PC-9 (cell line): ENCODE measurements at regions not wholly inside any gene's neighbourhood (a gene's known extent, or its start where the extent isn't known, plus 50 kb on each side); places are given as distances from the start of the nearest gene placed in this dataset.
"Not testable (repeated sequence)": the region's sequence is repeated elsewhere in the genome, so short reads cannot be mapped to it uniquely, and the experiment has no call there.

Experiments
- BruUV-seq: library from RNA; stranded (reverse); fragments of 400-500 nt; replicated peaks from 2 replicates; lab custom pipeline; 2021; lab: Mats Ljungman, UMichigan
- CTCF ChIA-PET: fragments of 300-600 bp; sonication (Branson Sonifier 250); formaldehyde crosslinking; loops from one replicate; lab custom pipeline; 2022; ENCODE audit warnings: antibody characterized with exemption; lab: Charles Lee
- POLR2A ChIA-PET: fragments of 300-600 bp; sonication (Branson Sonifier 250); formaldehyde crosslinking; loops from one replicate; lab custom pipeline; 2022; ENCODE audit warnings: antibody characterized with exemption; ENCODE audit not compliant: unreplicated experiment; lab: Charles Lee
- DNase-seq, 2 experiments: peaks; one replicate each; pipeline versions ENCODE4 v3.0.0 to v3.0.0-alpha.2; 2015 to 2022; ENCODE audit warnings: mixed read lengths in 1 of 2
- H2AFZ ChIP-seq: fragments of 200-600 bp; sonication (generic); 2 replicates; pipeline ENCODE4 v1.8.1; 2017; ENCODE audit warnings: antibody characterized with exemption
- H3F3A ChIP-seq: fragments of 200-600 bp; sonication (generic); 2 replicates; pipeline ENCODE4 v1.8.1; 2017; ENCODE audit warnings: antibody characterized with exemption, mild to moderate bottlenecking, low read depth; ENCODE audit not compliant: insufficient read depth
- H3K27ac ChIP-seq: fragments of 200-600 bp; sonication (generic); 2 replicates; pipeline ENCODE4 v1.6.1; 2016; ENCODE audit warnings: mixed run types
- H3K27me3 ChIP-seq: fragments of 200-600 bp; sonication (generic); 2 replicates; pipeline ENCODE4 v1.6.1; 2016; ENCODE audit warnings: low read depth, mixed run types; ENCODE audit not compliant: insufficient read depth
- H3K36me3 ChIP-seq: fragments of 200-600 bp; sonication (generic); 2 replicates; pipeline ENCODE4 v1.6.1; 2016; ENCODE audit warnings: low read depth, mixed run types
- H3K4me1 ChIP-seq: fragments of 200-600 bp; sonication (generic); replicated peaks from 2 replicates; pipeline ENCODE4 v1.6.1; 2016; ENCODE audit warnings: mixed run types; ENCODE audit not compliant: insufficient read depth
- H3K4me2 ChIP-seq: fragments of 200-600 bp; sonication (generic); 2 replicates; pipeline ENCODE4 v1.6.1; 2017; ENCODE audit warnings: mixed run types
- H3K4me3 ChIP-seq: fragments of 200-600 bp; sonication (generic); 2 replicates; pipeline ENCODE4 v1.6.1; 2016; ENCODE audit warnings: mixed run types
- H3K79me2 ChIP-seq: fragments of 200-600 bp; sonication (generic); 2 replicates; pipeline ENCODE4 v1.6.1; 2017; ENCODE audit warnings: low read depth, mixed run types
- H3K9me2 ChIP-seq: fragments of 200-600 bp; sonication (generic); 2 replicates; pipeline ENCODE4 v1.8.1; 2017; ENCODE audit warnings: mild to moderate bottlenecking; ENCODE audit not compliant: insufficient read depth
- H3K9me3 ChIP-seq: fragments of 200-600 bp; sonication (generic); 2 replicates; pipeline ENCODE4 v1.8.1; 2016; ENCODE audit warnings: low read depth; ENCODE audit not compliant: insufficient read depth
- H4K20me1 ChIP-seq: fragments of 200-600 bp; sonication (generic); 2 replicates; pipeline ENCODE4 v1.8.1; 2017; ENCODE audit not compliant: insufficient read depth
- CTCF ChIP-seq: fragments of 200-600 bp; sonication (generic); conservative IDR thresholded peaks from 2 replicates; pipeline ENCODE4 v1.6.1; 2017; ENCODE audit warnings: mixed run types, antibody characterized with exemption, mild to moderate bottlenecking, moderate library complexity
- EZH2 ChIP-seq: fragments of 200-600 bp; sonication (generic); IDR thresholded peaks from 2 replicates; pipeline ENCODE4 v1.8.0; 2017; ENCODE audit warnings: antibody characterized with exemption, low read depth
- intact Hi-C: fragments of 100-400 bp; cut with micrococcal nuclease; formaldehyde crosslinking; loops from one replicate; pipeline ENCODE4 v1.10.0; 2022; ENCODE audit not compliant: unreplicated experiment

- no peaks in the 10 kb centered on the region for H3K27me3 ChIP-seq
- ChIA-PET CTCF (interaction anchor here (0.6 kb wide), 1 partner anchor 715 kb away, joined by 6 read pairs; no protein-coding TSS in a partner anchor), POLR2A (interaction anchor here (0.8 kb wide), 1 partner anchor 932 kb away, joined by 5 read pairs; no protein-coding TSS in a partner anchor)
- H3K9me3 ChIP-seq, result peaks cover 3% of the 10 kb centered on the region; the same call in 1 of the 2 replicates
- no peaks in the 10 kb centered on the region for H3F3A ChIP-seq
- no peak overlapping the region for H3K27ac ChIP-seq
- no peak overlapping the region for H2AFZ ChIP-seq
- H3K4me3 ChIP-seq, result no peak overlapping the region
- no peak overlapping the region for H3K4me2 ChIP-seq
- TF ChIP-seq EZH2 (no peak), CTCF (peak; percentile 69)
- H3K4me1 ChIP-seq, result no peaks in the 10 kb centered on the region
- intact Hi-C loops, result no loop called here
- no TSS peak for BruUV-seq
- H4K20me1 ChIP-seq, result no peaks in the 10 kb centered on the region
- H3K79me2 ChIP-seq, result no peaks in the 10 kb centered on the region
- H3K36me3 ChIP-seq, result no peaks in the 10 kb centered on the region
- peak in 1 of 2 experiments; percentile 19 for DNase-seq
- no peaks in the 10 kb centered on the region for H3K9me2 ChIP-seq
Observed at GRCh38 chr7:124101173-124101768, 68.4 kb upstream of the TMEM229A start.

GRCh38 chr7:124100190-124100589 is 67.3 kb upstream of the TMEM229A start:
- H3K27me3 ChIP-seq, result no peaks in the 10 kb centered on the region
- H3K4me2 ChIP-seq, result no peak overlapping the region
- intact Hi-C loops, result no loop called here
- H2AFZ ChIP-seq, result no peak overlapping the region
- no peak for DNase-seq
- no peaks in the 10 kb centered on the region for H3K36me3 ChIP-seq
- no peaks in the 10 kb centered on the region for H3F3A ChIP-seq
- CTCF ChIA-PET, result interaction anchor here (0.6 kb wide), 1 partner anchor 303 kb away, joined by 4 read pairs; no protein-coding TSS in a partner anchor
- H3K79me2 ChIP-seq, result no peaks in the 10 kb centered on the region
- BruUV-seq, result no TSS peak
- TF ChIP-seq CTCF (no peak), EZH2 (no peak)
- H3K4me1 ChIP-seq, result no peaks in the 10 kb centered on the region
- no peaks in the 10 kb centered on the region for H3K9me2 ChIP-seq
- no peak overlapping the region for H3K4me3 ChIP-seq
- POLR2A ChIA-PET, result no interaction called here
- peaks cover 3% of the 10 kb centered on the region; the same call in 1 of the 2 replicates for H3K9me3 ChIP-seq
- no peaks in the 10 kb centered on the region for H4K20me1 ChIP-seq
- H3K27ac ChIP-seq, result no peak overlapping the region

GRCh38 chr7:124099585-124099984 is 66.7 kb upstream of the TMEM229A start:
- H3K27me3 ChIP-seq, H3K4me1 ChIP-seq, POLR2A ChIA-PET, H3K4me2 ChIP-seq, H4K20me1 ChIP-seq, H3K79me2 ChIP-seq, BruUV-seq, H3K27ac ChIP-seq, H3K9me3 ChIP-seq, H3K9me2 ChIP-seq, H3K36me3 ChIP-seq, H3F3A ChIP-seq, intact Hi-C loops, H3K4me3 ChIP-seq, H2AFZ ChIP-seq, CTCF ChIA-PET: not testable (repeated sequence)
- peak in 1 of 2 experiments; percentile 0 for DNase-seq

GRCh38 chr7:124089621-124090020 is 56.8 kb upstream of the TMEM229A start:
- ChIA-PET CTCF (no interaction called here), POLR2A (no interaction called here)
- Histone ChIP-seq H3K4me1 (no peaks in the 10 kb centered on the region), H3K4me3 (no peak overlapping the region), H3K79me2 (no peaks in the 10 kb centered on the region), H2AFZ (no peak overlapping the region), H3K36me3 (no peaks in the 10 kb centered on the region), H3F3A (no peaks in the 10 kb centered on the region), H3K9me2 (0 out of 2 replicates have a peak, but pooled peaks cover 3% of the 10 kb centered on the region), H4K20me1 (no peaks in the 10 kb centered on the region), H3K9me3 (no peaks in the 10 kb centered on the region), H3K4me2 (no peak overlapping the region), H3K27me3 (no peaks in the 10 kb centered on the region), H3K27ac (no peak overlapping the region)
- intact Hi-C loops, result no loop called here
- no peak for DNase-seq
- TF ChIP-seq EZH2, result no peak
- no TSS peak for BruUV-seq
